HG02798 (cell line): ENCODE measurements at regions not wholly inside any gene's neighbourhood (a gene's known extent, or its start where the extent isn't known, plus 50 kb on each side); places are given as distances from the start of the nearest gene placed in this dataset.
"Not testable (repeated sequence)": the region's sequence is repeated elsewhere in the genome, so short reads cannot be mapped to it uniquely, and the experiment has no call there.

Source experiments
- ATAC-seq: cut with Tn5 transposase; IDR thresholded peaks from one replicate; pipeline ENCODE4 v1.9.1; 2021; ENCODE audit warnings: mild to moderate bottlenecking; ENCODE audit not compliant: unreplicated experiment, poor library complexity

DNA sequence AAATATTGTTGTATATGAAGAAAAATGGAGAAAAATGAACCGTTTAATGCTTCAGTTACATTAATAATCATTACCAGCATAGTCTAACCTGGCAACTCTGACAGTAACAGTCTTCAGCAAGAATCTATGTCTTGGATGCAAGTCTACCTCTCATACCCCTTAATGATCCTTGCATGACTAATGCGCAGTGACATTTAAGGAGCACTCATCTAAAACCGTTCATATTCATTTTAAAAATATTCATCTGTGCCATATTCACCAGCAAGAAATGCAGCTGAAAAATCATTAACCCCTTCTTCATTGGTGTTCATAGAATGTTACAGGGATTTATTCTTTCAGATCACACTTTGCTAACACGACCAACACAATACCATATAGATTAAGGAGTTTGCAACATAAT lies 227.2 kb upstream of the ASCC3 start:
- ATAC-seq = no peak

DNA sequence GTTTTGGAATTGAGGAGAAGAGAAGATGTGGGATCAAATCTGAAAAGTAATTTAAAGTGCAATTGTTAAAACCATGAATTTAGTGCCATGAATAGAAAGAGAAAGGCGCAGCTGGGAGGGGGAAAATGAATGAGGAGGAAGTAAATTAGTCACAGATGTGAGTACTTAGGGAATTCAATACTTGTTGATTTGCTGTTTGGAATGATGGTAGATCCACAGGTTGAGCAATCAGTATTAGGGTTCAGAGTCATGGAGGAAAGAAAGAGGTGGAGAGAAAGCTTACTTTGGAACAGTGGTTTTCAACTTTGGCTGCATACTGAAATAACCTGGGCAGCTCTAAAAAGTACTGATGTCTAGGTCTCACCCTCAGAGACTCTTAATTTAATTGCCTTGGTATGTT lies 229.7 kb upstream of the ASCC3 start:
- ATAC-seq = no peak

DNA sequence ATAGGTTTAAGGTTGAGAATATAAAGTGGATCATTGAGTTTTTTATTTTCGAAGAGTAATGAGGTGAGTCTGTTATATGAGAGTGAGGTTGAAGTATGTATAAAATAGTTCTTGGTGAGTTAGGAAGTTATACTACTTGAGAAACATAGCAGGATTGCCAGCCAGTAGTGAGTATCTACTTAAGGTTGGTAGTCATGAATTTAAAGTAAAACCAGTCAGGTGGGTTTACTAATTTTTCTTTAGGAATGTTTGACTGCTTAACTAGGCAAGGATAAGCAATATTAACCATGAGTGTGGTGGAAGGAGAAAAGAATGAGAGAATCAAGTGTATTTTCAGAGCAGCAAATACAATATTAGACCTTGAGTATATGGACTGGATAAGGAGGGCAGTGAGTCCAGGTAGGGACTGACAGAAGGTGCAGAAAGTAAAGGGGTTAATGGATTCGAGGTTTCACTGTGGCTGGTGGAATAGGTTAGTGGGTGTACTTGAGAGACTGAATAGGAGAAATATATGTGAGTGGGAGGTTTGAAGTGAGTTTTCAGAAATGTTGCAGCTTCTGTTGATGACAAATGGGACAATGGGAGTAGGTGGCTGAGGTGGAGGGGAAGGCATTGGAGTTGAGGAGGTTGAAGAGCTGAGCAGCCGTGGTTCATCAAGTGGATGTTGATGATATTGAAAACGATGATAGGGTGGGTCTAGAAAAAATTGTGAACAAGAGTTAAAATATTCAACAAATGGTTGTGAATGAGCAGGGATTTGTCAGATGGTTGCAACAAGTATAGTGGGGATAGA lies 232.5 kb upstream of the ASCC3 start:
- ATAC-seq = no peak

DNA sequence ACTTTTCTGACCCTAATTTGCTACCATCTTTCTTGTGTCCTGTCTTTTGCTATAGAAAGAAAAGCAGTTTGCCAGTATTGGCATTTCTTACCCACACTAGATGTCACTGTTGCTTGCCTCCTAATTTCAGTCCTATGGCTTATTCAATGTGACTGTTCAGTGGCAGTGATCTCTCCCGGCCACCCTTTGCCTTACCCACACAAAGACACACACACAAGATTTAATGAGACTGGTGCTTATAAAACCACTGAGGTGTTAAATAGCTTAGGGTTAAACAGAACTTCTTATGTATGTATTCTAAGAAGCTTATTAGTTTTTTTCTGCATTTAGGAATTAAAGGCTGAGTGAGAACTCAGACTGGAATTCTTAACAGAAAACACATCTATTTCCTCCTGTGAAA lies 233.6 kb upstream of the ASCC3 start:
- peak; percentile 68 for ATAC-seq

DNA sequence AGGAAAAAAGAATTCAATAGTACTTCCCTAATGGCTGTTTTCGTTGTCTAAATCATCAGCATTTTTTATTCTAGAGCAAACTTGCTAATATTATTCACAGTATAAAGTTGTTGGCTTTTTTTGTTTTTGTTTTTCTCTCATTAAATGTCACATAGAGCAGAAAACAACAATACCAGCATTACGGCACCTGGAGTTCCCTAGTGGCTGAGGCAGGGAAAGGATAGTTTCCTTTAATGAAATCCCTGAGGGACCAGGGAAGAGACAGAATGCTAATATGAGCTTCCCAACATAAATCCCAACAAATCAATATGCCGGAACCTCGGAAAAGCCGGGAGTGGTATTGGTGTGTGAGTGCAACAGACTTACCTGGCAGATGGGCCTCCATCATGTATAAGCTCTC lies 235.2 kb upstream of the ASCC3 start:
- no peak for ATAC-seq

DNA sequence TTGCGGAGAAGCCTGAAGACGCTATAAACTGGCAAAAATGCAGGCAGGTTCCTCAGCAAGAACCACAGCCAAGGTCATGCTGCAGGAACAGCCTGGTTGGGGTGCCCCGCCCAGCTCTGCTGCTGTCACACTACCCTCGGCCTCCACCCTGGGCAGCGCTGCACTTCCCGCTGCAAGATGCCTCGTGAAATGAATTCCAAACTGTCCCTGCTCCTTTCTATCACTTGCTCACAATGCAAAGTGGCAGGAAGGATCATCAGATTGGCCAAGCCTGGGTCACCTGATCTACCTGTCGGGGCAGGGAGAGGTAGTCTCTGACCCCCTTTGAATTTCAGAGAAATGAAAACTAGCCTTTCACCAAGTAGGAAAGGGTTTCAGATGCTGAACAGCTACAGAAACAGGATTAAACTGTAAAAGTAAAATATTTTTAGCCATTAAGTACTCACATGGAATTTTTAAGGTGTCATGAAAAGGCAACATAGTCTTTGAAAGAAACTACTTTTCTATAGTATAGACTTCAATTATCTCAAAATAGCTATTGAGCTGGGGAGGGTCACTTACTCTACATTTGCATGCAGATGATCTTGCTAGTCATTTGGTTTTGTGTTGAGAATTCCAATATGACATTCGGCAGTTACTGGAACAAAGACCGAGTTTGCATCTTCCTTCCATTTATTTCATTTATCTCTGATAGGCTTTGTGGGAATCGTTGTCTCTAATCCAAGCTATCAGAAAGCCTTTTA lies 236.4 kb upstream of the ASCC3 start:
- no peak for ATAC-seq

DNA sequence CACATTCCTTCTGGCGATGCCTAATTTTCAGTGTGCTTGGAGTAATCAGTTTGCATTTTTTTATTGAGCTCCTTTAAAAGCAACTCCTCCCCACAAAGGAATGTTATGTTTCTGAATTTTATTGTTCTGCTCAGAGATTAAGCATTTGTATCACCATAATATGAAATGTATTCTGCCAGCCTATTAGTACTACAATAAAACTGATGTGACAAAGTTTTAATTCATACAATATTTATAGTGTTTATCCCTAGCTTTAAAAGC lies 236.9 kb upstream of the ASCC3 start:
- no peak for ATAC-seq

DNA sequence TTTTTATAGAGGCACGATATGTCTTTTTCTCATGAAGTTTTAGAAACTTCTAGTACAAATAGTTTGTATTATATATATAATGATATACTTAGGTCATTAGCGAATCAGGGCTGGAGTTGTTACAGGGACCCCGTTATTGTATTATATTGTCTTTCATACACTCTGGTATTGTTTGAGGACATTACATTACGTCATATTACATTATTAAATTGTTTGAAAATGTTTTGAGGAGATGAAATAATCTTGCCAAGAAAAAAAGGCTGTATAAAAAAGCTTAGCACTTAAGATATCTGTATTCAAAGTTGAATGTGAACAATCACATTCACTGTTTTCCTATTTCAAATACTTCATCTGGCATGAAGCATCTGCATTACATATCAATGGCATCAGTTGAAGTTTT lies 239.6 kb upstream of the ASCC3 start:
- ATAC-seq = no peak

DNA sequence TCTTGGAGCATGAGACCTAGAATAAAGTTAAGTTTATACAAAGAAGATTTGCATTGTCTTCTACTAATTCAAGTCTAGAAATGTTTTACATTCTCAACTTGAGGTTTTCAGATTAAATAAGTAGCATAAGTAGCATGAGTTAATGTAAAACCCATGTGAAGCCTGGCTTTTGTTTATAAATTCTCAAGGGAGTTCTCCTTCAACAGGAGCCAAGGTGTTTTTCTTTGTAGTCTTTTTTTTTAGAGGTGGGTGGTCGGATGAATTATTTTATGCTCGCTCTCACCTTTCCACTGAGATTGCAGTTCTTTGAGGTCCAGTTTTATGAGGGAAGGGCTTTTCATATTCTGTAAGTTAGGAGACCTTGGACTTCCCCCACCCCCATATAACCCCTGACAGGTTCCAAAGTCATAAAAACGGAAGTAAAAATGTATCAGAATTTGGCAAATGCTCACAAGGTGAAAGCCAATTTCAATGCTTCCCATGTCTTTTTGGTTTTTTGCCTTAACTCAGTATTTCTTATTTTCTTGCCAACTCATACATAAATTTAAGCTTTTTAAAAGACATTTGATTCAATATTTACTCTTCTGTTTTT lies 244.3 kb upstream of the ASCC3 start:
- ATAC-seq = no peak

DNA sequence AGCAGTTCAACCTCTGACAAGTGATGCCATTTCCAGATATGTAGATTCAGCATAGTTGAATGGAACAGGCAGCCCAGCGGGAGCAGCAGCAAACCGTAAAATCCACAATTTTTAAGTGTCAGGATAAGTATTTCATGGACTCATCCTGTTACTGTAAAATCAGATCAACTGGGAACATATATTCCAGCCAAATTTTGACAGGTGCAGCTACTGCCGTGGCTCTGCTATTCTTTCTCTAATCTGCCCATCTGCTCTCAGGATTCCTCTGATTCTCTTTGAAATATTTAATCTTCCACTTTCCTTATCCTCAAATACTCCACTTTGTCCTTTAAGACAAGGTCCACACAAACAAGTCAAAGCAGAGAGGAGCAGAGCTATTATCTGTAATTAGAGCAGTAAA lies 245.4 kb upstream of the ASCC3 start:
- no peak for ATAC-seq

DNA sequence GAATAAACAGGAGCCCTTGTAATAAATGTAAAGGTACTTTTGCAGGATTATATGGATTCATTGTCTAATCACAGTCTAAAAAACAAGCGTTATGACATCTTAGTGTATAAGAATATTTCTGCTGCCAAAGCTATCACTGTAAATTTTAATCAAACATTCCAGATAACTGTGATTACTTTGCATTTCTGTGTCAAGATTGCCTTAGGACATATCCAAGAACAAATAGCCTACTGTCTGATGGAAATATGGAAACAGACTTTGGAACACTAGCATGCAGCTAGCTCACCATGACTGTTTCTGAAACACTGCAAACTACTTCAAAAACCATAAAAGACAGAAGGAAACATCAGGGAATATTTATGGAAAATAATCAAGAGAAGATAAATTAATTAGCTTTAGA lies 248.7 kb upstream of the ASCC3 start:
- no peak for ATAC-seq

DNA sequence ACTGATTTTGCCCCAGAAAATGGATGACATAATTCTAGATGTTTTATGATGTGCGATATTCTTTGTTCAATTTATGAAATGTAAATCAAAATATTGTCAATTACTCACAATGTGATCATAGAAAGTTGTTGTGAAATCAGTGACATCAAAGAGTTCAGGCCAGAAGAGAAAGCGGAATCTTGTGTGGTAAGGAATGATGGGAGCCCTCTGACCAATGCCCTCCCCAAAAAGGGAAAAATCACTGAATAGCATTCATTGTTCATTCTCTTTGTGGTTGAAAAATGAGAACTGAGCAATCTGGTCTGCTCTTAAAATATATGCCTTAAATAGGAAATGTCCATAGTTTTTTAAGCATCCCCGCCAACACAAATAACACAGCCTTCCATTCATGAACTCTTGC lies 247.1 kb upstream of the GRIK2 start:
- no peak for ATAC-seq

DNA sequence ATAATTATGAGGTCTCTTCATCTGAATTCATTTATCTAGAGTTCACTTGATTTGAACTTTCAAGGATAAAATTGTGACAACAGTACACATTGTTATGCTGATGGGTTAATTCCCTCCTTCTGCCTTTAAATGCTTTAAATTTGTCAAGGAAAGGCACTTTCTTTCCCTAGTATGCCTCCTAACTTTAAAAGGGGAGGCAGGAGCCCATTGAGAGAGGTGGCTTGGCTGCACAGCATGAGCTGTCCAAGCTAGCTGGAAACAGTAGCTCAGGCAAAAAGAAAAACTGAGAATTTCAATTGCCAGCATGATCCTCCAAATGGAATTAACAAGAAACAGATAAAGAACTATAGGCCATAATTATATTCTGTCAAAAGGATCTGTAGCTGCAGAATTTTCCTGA lies 243.3 kb upstream of the GRIK2 start:
- ATAC-seq = no peak

DNA sequence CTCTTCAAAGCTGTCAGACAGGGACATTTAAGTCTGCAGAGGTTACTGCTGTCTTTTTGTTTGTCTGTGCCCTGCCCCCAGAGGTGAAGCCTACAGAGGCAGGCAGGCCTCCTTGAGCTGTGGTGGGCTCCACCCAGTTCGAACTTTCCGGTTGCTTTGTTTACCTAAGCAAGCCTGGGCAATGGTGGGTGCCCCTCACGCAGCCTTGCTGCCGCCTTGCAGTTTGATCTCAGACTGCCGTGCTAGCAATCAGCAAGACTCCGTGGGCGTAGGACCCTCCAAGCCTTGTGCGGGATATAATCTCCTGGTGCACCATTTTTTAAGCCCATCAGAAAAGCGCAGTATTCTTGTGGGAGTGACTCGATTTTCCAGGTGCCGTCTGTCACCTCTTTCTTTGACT lies 235.9 kb upstream of the GRIK2 start:
- ATAC-seq = not testable (repeated sequence)

DNA sequence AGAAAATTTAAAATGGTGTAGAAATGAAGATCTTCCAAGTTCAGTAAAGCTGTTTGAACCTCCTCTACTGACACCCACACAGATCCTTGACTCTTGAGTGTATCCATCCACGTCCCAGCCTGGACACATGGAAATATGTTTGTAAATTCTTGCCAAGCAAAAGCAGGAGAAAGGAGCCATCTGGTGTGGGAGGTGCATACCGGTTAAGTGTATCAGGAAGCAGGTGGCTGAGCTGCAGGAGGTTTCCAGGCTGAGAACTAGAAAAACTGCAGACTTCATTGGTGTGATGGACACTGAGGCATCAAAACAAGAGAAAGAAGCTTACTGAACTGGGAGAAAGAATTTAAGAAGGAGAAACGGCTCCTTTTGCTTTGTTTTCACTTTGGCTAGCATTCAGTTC lies 229.9 kb upstream of the GRIK2 start:
- ATAC-seq = no peak

DNA sequence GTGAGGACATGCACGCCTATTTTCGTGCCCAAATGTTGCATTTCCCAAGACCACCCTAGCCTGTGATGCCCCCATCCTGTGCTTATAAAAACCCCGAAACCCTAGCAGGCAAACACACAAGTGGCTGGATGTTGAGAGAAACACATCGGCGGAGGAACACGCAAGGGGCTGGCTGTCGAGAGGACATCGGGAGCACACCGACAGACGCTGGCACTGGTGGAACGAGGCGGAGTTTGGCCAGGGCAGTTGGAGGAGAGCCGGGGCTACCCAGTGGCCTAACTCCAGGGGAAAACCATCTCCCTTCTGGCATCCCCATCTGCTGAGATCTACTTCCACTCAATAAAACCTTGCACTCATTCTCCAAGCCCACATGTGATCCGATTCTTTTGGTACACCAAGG lies 225.9 kb upstream of the GRIK2 start:
- no peak for ATAC-seq

DNA sequence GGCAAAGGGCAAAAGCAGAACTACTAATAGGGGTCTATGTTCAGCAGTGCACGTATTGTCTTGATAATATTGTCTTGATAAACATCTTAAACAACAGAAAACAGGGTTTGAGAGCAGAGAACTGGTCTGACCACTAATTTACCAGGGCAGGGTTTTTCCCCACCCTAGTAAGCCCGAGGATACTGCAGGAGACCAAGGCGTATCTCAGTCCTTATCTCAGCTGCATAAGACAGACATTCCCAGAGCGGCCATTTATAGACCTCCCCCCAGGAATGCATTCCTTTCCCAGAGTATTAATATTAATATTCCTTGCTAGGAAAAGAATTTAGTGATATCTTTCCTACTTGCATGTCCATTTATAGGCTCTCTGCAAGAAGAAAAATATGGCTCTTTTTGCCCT lies 222.5 kb upstream of the GRIK2 start:
- ATAC-seq = not testable (repeated sequence)

DNA sequence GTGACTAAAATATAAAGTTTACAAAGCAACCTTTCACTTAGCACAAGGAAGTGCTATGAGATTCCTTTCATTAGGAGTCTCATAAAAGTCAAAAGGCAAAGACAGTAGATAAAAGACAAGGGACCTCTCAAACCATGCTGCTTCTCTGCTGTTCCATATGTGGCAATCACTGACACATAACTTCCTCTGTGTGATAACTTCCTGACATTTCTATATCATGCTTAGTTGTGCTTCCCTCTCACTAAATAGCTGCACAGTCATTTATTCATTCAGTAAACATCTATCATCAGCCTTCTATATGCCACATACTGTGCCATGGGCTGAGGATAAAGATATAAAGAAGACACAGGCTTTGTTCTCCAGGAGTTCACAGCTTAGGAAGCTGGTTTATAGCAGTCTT lies 214.8 kb upstream of the GRIK2 start:
- no peak for ATAC-seq

DNA sequence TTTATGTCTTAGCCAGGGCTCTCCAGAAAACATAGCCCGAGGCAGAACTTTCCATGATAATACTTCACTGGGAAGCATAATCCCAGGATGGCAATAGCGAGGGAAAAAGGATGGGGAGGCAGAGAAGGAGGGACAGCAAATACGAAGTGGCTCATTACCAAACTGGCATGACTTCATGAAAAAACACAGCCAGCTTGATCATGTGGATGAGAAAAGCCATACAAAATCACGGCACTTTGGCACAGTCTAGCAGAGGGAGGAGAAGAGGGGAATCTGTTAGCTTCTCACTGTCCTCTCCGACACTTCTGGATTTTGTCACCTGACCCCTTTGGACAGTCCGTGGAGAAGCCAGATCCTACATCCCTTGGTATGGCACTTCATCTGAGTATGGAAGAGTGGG lies 212.5 kb upstream of the GRIK2 start:
- ATAC-seq = no peak

DNA sequence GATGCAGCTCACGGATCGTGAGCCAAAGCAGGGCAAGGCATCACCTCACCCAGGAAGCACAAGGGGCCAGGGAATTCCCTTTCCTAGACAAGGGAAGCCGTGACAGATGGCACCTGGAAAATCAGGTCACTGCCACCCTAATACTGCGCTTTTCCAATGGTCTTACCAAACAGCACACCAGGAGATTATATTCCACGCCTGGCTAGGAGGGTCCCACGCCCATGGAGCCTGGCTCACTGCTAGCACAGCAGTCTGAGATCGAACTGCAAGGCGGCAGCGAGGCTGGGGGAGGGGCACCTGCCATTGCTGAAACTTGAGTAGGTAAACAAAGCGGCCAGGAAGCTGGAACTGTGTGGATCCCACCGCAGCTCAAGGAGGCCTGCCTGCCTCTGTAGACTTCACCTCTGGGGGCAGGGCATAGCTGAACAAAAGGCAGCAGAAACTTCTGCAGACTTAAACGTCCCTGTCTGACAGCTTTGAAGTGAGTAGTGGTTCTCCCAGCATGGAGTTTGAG lies 205.2 kb upstream of the GRIK2 start:
- ATAC-seq = not testable (repeated sequence)

DNA sequence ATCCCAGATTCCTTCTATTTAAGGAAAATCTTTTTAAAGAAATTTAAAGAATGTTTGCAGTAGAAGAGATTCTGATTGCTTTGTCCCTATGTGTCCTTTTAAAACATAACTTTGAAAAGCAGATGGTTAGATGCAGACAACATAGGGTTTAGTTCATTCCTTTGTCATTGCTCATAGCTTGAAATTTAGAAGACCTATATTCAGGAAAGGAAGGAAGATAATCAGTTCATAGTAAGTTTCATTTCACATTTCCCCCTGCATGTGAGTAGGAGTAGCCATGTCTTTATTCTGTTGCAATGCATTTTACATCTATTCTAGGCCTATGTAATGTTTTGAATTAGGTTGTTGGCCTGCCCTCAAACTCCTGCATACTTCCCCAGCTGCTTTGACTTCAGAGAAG lies 197.9 kb upstream of the GRIK2 start:
- no peak for ATAC-seq

DNA sequence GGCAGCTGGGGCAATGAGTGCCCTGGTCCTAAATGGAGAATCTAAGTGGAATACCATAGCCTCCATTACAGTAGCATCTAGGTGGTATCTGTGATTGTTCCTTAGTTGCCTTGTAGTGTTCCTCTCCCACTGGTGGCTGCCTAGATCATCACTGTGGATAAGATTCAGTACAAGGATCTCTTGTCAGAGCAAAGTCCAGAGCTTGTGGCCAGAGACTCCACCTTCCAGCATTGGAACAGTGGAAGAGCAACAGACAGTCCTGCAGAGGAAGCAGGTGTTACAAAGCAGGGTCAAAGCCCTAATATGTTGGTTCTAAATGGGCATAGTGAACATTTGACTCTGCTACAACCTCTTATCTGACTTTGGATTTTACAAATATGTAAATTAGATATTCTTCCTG lies 194.1 kb upstream of the GRIK2 start:
- ATAC-seq = no peak
